ENCODE measurements at regions not wholly inside any gene's neighbourhood (a gene's known extent, or its start where the extent isn't known, plus 50 kb on each side); places are given as distances from the start of the nearest gene placed in this dataset.

GRCh38 chr18:42588786-42589185 is 526.7 kb downstream of the RIT2 start:
- ATAC-seq (no peak), DNase-seq (no peak)
- Mint-ChIP-seq H3K27ac (no peak overlapping the region), H3K4me3 (no peak overlapping the region), H3K9me3 (peaks cover 6% of the 10 kb centered on the region), H3K4me1 (ENCODE audit: low read depth) (no peaks in the 10 kb centered on the region), H3K27me3 (no peaks in the 10 kb centered on the region), H3K36me3 (ENCODE audit: low read depth) (no peaks in the 10 kb centered on the region)
- intact Hi-C loops (cut with micrococcal nuclease) = no loop called here
- no peak for TF ChIP-seq CTCF (IDR thresholded peaks at IDR 0.05)
- POLR2A ChIA-PET = no interaction called here
- CTCF ChIA-PET = no interaction called here

GRCh38 chr18:42604820-42605219 is 510.7 kb downstream of the RIT2 start:
- POLR2A ChIA-PET = no interaction called here
- peaks cover 5% of the 10 kb centered on the region for H3K9me3 Mint-ChIP-seq

GRCh38 chr18:42606886-42607495 is 508.5 kb downstream of the RIT2 start:
- Mint-ChIP-seq H3K27me3 (no peaks in the 10 kb centered on the region), H3K27ac (no peak overlapping the region), H3K9me3 (peaks cover 5% of the 10 kb centered on the region), H3K4me1 (ENCODE audit: low read depth) (no peaks in the 10 kb centered on the region), H3K4me3 (no peak overlapping the region), H3K36me3 (ENCODE audit: low read depth) (no peaks in the 10 kb centered on the region)
- CTCF ChIA-PET = interaction anchor here (1.8 kb wide), 1 partner anchor 11 kb away, joined by 5 read pairs; no protein-coding TSS in a partner anchor
- DNase-seq = no peak
- POLR2A ChIA-PET = no interaction called here
- ATAC-seq = no peak
- intact Hi-C loops (cut with micrococcal nuclease) = no loop called here
- TF ChIP-seq CTCF (IDR thresholded peaks at IDR 0.05) = no peak

More at GRCh38 chr18:42604820-42605219, 510.7 kb downstream of the RIT2 start:
- no peak overlapping the region for H3K27ac Mint-ChIP-seq
- H3K27me3 Mint-ChIP-seq = no peaks in the 10 kb centered on the region
- no peaks in the 10 kb centered on the region for H3K36me3 Mint-ChIP-seq (ENCODE audit: low read depth)
- no peak for TF ChIP-seq CTCF (IDR thresholded peaks at IDR 0.05)
- no peaks in the 10 kb centered on the region for H3K4me1 Mint-ChIP-seq (ENCODE audit: low read depth)
- DNase-seq = no peak
- intact Hi-C loops (cut with micrococcal nuclease) = no loop called here
- CTCF ChIA-PET = interaction anchor here (1.5 to 1.8 kb wide), 2 partner anchors 9 to 16 kb away, joined by 3 to 6 read pairs; no protein-coding TSS in a partner anchor
- ATAC-seq = no peak
- H3K4me3 Mint-ChIP-seq = no peak overlapping the region

- CTCF ChIA-PET = no interaction called here
- intact Hi-C loops (cut with micrococcal nuclease) = no loop called here
- DNase-seq = no peak
- no peaks in the 10 kb centered on the region for H3K27me3 Mint-ChIP-seq
- TF ChIP-seq CTCF (IDR thresholded peaks at IDR 0.05) = no peak
- POLR2A ChIA-PET = no interaction called here
- no peak for ATAC-seq
- no peaks in the 10 kb centered on the region for H3K36me3 Mint-ChIP-seq (ENCODE audit: low read depth)
- H3K4me3 Mint-ChIP-seq = no peak overlapping the region
- peaks cover 10% of the 10 kb centered on the region for H3K9me3 Mint-ChIP-seq
- no peak overlapping the region for H3K27ac Mint-ChIP-seq
- no peaks in the 10 kb centered on the region for H3K4me1 Mint-ChIP-seq (ENCODE audit: low read depth)
These were observed 504.4 kb downstream of the RIT2 start for GRCh38 chr18:42611134-42611533.

- Mint-ChIP-seq H3K9me3 (peaks cover 7% of the 10 kb centered on the region), H3K4me1 (ENCODE audit: low read depth) (no peaks in the 10 kb centered on the region), H3K36me3 (ENCODE audit: low read depth) (no peaks in the 10 kb centered on the region), H3K27ac (no peak overlapping the region), H3K27me3 (no peaks in the 10 kb centered on the region), H3K4me3 (no peak overlapping the region)
- intact Hi-C loops (cut with micrococcal nuclease) = no loop called here
- TF ChIP-seq CTCF (IDR thresholded peaks at IDR 0.05) = no peak
- POLR2A ChIA-PET = no interaction called here
- CTCF ChIA-PET = no interaction called here
- ATAC-seq (no peak), DNase-seq (no peak)
These were observed 500.7 kb downstream of the RIT2 start for GRCh38 chr18:42614619-42615293.

Data from activated CD8-positive, alpha-beta T cell treated with anti-CD3 and anti-CD28 coated beads for 36 hours (primary cell).